PC-9 (cell line): ENCODE measurements at regions not wholly inside any gene's neighbourhood (a gene's known extent, or its start where the extent isn't known, plus 50 kb on each side); places are given as distances from the start of the nearest gene placed in this dataset.

Experiments
- EZH2 ChIP-seq: fragments of 200-600 bp; sonication (generic); IDR thresholded peaks from 2 replicates; pipeline ENCODE4 v1.8.0; 2017; ENCODE audit warnings: antibody characterized with exemption, low read depth
- TF ChIP-seq, protein P1 (sequence below): fragments of 200-600 bp; sonication (generic); conservative IDR thresholded peaks from 2 replicates; pipeline ENCODE4 v1.6.1; 2017; ENCODE audit warnings: mixed run types, antibody characterized with exemption, mild to moderate bottlenecking, moderate library complexity

DNA sequence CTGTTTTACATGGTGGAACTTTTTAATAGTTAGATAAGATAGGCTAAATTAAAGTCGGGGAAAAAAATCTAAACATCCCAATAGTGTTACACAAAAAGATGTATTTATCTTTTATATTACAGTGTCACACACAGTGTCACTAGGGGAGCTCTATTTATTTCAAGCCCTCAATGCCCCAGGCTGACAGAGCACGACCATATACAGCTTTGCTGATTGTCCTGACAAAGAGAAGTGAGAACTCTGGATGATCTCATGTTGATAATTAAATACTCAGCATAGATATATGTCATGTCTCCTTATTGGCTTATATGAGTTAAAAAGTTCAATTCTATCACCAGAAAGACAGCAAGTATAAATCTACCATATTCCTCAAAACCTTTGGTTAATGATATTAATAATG lies 594.3 kb downstream of the LRFN5 start:
- TF ChIP-seq, protein P1, sequence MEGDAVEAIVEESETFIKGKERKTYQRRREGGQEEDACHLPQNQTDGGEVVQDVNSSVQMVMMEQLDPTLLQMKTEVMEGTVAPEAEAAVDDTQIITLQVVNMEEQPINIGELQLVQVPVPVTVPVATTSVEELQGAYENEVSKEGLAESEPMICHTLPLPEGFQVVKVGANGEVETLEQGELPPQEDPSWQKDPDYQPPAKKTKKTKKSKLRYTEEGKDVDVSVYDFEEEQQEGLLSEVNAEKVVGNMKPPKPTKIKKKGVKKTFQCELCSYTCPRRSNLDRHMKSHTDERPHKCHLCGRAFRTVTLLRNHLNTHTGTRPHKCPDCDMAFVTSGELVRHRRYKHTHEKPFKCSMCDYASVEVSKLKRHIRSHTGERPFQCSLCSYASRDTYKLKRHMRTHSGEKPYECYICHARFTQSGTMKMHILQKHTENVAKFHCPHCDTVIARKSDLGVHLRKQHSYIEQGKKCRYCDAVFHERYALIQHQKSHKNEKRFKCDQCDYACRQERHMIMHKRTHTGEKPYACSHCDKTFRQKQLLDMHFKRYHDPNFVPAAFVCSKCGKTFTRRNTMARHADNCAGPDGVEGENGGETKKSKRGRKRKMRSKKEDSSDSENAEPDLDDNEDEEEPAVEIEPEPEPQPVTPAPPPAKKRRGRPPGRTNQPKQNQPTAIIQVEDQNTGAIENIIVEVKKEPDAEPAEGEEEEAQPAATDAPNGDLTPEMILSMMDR, result no peak
- no peak for TF ChIP-seq EZH2
